Heart right ventricle (tissue), 16 donors: ENCODE measurements at regions not wholly inside any gene's neighbourhood (a gene's known extent, or its start where the extent isn't known, plus 50 kb on each side); places are given as distances from the start of the nearest gene placed in this dataset.
"Not testable (repeated sequence)": the region's sequence is repeated elsewhere in the genome, so short reads cannot be mapped to it uniquely, and the experiment has no call there.

Experiments
- ATAC-seq, 8 donors: fragments of 200-7000 bp; cut with Tn5 transposase; one replicate each; pipeline ENCODE4 v1.9.1; 2020; ENCODE audit warnings: mild to moderate bottlenecking in 8 of 8, moderate library complexity in 8 of 8, moderate number of reproducible peaks in 1 of 8
- DNase-seq, 2 donors: peaks; one replicate each; pipeline ENCODE4 v3.0.0-alpha.2; 2020
- H3K27ac ChIP-seq, 10 donors: fragments of 200-600 bp; sonication (generic) in 2 of 10; one replicate each; pipeline versions ENCODE4 v1.5.0 to v1.8.0; 2020 to 2022; ENCODE audit warnings: mild to moderate bottlenecking in 3 of 10
- H3K27me3 ChIP-seq, 7 donors: fragments of 200-600 bp; one replicate each; pipeline ENCODE4 v1.8.0; 2021 to 2022; ENCODE audit warnings: mild to moderate bottlenecking in 2 of 7
- H3K36me3 ChIP-seq, 9 donors: fragments of 200-600 bp; sonication (generic) in 1 of 9; one replicate each; pipeline versions ENCODE4 v1.5.0 to v1.8.0; 2020 to 2022; ENCODE audit warnings: mild to moderate bottlenecking in 2 of 9
- H3K4me1 ChIP-seq, 9 donors: fragments of 200-600 bp; sonication (generic) in 1 of 9; one replicate each; pipeline versions ENCODE4 v1.5.0 to v1.8.0; 2020 to 2022; ENCODE audit warnings: mild to moderate bottlenecking in 4 of 9
- H3K4me3 ChIP-seq, 10 donors: fragments of 200-600 bp; sonication (generic) in 2 of 10; one replicate each; pipeline versions ENCODE4 v1.5.0 to v1.8.0; 2020 to 2022; ENCODE audit warnings: mild to moderate bottlenecking in 7 of 10, moderate library complexity in 2 of 10
- H3K9me3 ChIP-seq, 11 donors: fragments of 200-600 bp in 10 of 11; sonication (generic) in 2 of 11; one replicate each; pipeline versions ENCODE4 v1.5.0 to v1.8.0; 2013 to 2022; ENCODE audit warnings: mild to moderate bottlenecking in 2 of 11, control low read depth in 1 of 11, moderate library complexity in 1 of 11
- CTCF ChIP-seq, 9 donors: fragments of 200-600 bp; sonication (generic) in 2 of 9; IDR thresholded peaks; one replicate each; pipeline versions ENCODE4 v1.5.0 to v1.8.0; 2021 to 2022; ENCODE audit warnings: antibody characterized with exemption in 9 of 9, mild to moderate bottlenecking in 5 of 9, moderate library complexity in 1 of 9
- WGBS, 2 donors: extraction: QIAGEN DNeasy Blood & Tissue Kit; methylation state at CpG; one replicate each; pipeline ENCODE4 v1.1.7; 2013; ENCODE audit warnings: inconsistent platforms in 1 of 2; 5-methylcytosine and 5-hydroxymethylcytosine counted together
- intact Hi-C, 10 donors: fragments of 100-400 bp; cut with DNase I; formaldehyde crosslinking; loops; one replicate each; pipeline versions ENCODE4 v1.11.1 to v1.14.2; 2022
- donor health status: Arrhythmogenic right ventricular cardiomyopathy.
- donor health status: ischemic (EF 13 %, LVEDD 7.1; RV severe dilation, severe dysfunction).
- donor health status: healthy with polysubstance abuse.
- donor health status: DM: no; HTN: yes; CAD: no.
- donor health status: DM: no; HTN: no; CAD: no.
- donor health status: ischemic (EF 25% LVEDD 6.9; RV normal size, moderate dysfunction).
- donor health status: ischemic (EF 25% LVEDD 5.7; RV mildly dilated, moderate dysfunction).
- donor health status: healthy.
- donor health status: DM: yes; HTN: yes; CAD: no.
- donor health status: Ischemic cardiomyopathy.
- donor health status: ischemic (EF 35%, LVEDD 5.7; RV mildly dilated, moderate dysfunction).
- donor health status: nonischemic (EF 11% LVEDD 7.7; RV severe dilation, severe dysfunction).
- donor health status: DM: yes; HTN: yes; CAD: no.
- donor health status: PGD.
- donor health status: ischemic (EF 29% LVEDD 5.4; RV normal size, mild dysfunction).
- donor health status: nonischemic (EF 23%, LVEDD 6.1; RV moderate dilation, normal function).

- DNase-seq: no peak
- no peak for ATAC-seq
- Histone ChIP-seq H3K36me3 (no peaks in the 10 kb centered on the region), H3K27me3 (no peaks in the 10 kb centered on the region), H3K4me3 (no peak overlapping the region), H3K9me3 (peaks cover 0 to 7% (median 0%) of the 10 kb centered on the region in 11 donors), H3K27ac (no peak overlapping the region), H3K4me1 (no peaks in the 10 kb centered on the region)
- TF ChIP-seq CTCF (IDR thresholded peaks at IDR 0.05): no peak
- intact Hi-C loops: no loop called here
- 57 to 59% methylated on average over 2 of the region's 2 CpGs for WGBS, 2 donors
Measured at GRCh38 chr1:172851856-172852255, 193.0 kb downstream of the FASLG start.

DNA sequence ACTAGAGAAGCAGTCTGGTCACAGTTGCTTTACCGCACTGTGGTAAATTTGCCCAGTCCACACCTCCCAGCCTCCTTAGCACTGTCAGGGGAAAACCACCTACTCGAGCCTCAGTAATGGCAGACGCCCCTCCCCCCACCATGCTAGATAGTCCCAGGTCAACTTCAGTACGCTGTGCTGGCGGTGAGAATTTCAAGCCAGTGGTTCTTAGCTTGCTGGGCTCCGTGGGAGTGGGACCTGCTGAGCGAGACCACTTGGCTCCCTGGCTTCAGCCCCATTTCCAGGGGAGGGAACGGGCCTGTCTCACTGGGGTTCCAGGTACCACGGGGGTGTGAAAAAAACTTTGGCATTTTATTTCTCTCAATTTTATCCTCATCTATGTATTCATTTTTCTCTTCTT, 194.8 kb downstream of the TNFSF18 start:
- H3K4me1 ChIP-seq, H3K27me3 ChIP-seq, H3K4me3 ChIP-seq, H3K36me3 ChIP-seq, ATAC-seq, H3K27ac ChIP-seq, DNase-seq, intact Hi-C loops: not testable (repeated sequence)
- H3K9me3 ChIP-seq: peaks cover 0 to 14% (median 0%) of the 10 kb centered on the region in 11 donors
- WGBS, 2 donors: 73 to 76% methylated on average over 9 of the region's 9 CpGs

GRCh38 chr1:172863031-172863430, 187.7 kb downstream of the TNFSF18 start:
- whole genome bisulfite sequencing, 2 donors: 92 to 96% methylated on average over 2 of the region's 2 CpGs
- no peak overlapping the region for H3K27ac ChIP-seq
- H3K27me3 ChIP-seq: no peaks in the 10 kb centered on the region
- H3K36me3 ChIP-seq: no peaks in the 10 kb centered on the region
- H3K4me3 ChIP-seq: no peak overlapping the region
- H3K4me1 ChIP-seq: no peaks in the 10 kb centered on the region
- H3K9me3 ChIP-seq: peaks cover 0 to 26% (median 0%) of the 10 kb centered on the region in 11 donors
- no peak for TF ChIP-seq CTCF (IDR thresholded peaks at IDR 0.05)
- intact Hi-C loops: no loop called here
- no peak for DNase-seq
- no peak for ATAC-seq

- intact Hi-C loops: no loop called here
- TF ChIP-seq CTCF (IDR thresholded peaks at IDR 0.05): no peak
- Histone ChIP-seq H3K27ac (no peak overlapping the region), H3K9me3 (peaks cover 0 to 14% (median 0%) of the 10 kb centered on the region in 11 donors), H3K4me1 (no peaks in the 10 kb centered on the region), H3K36me3 (no peaks in the 10 kb centered on the region), H3K4me3 (no peak overlapping the region), H3K27me3 (no peaks in the 10 kb centered on the region)
- WGBS, 2 donors: 88 to 90% methylated on average over 2 of the region's 2 CpGs
- no peak for ATAC-seq
- DNase-seq: no peak
Measured at GRCh38 chr1:172867216-172867818, 183.4 kb downstream of the TNFSF18 start.

GRCh38 chr1:172870901-172871606, 179.7 kb downstream of the TNFSF18 start:
- no peak for TF ChIP-seq CTCF (IDR thresholded peaks at IDR 0.05)
- no peaks in the 10 kb centered on the region for H3K27me3 ChIP-seq

More at GRCh38 chr1:172870901-172871606, 179.7 kb downstream of the TNFSF18 start:
- intact Hi-C loops: no loop called here
- H3K27ac ChIP-seq: no peak overlapping the region
- no peaks in the 10 kb centered on the region for H3K9me3 ChIP-seq
- H3K36me3 ChIP-seq: no peaks in the 10 kb centered on the region
- ATAC-seq (no peak), DNase-seq (no peak)
- H3K4me3 ChIP-seq: no peak overlapping the region
- H3K4me1 ChIP-seq: no peaks in the 10 kb centered on the region
